Endodermal cell (in vitro differentiated cells): ENCODE measurements at regions not wholly inside any gene's neighbourhood (a gene's known extent, or its start where the extent isn't known, plus 50 kb on each side); places are given as distances from the start of the nearest gene placed in this dataset.

Experiments
- DNase-seq: peaks from one replicate; pipeline ENCODE4 v3.0.0-alpha.2; 2017
- H3K27ac ChIP-seq: 2 replicates; pipeline ENCODE4 v1.5.1; 2013; ENCODE audit warnings: mild to moderate bottlenecking, low read depth, low read length, moderate library complexity
- H3K27me3 ChIP-seq: 2 replicates; pipeline ENCODE4 v1.6.1; 2013; ENCODE audit warnings: mild to moderate bottlenecking, low read length, moderate library complexity; ENCODE audit not compliant: insufficient read depth, control insufficient read depth, poor library complexity, severe bottlenecking
- H3K36me3 ChIP-seq: 2 replicates; pipeline ENCODE4 v1.7.0; 2013; ENCODE audit warnings: mild to moderate bottlenecking, low read length, moderate library complexity; ENCODE audit not compliant: control insufficient read depth, insufficient read depth
- H3K4me1 ChIP-seq: one replicate; pipeline ENCODE4 v1.7.0; 2013; ENCODE audit warnings: low read length; ENCODE audit not compliant: control insufficient read depth, insufficient read depth
- H3K4me3 ChIP-seq: 2 replicates; pipeline ENCODE4 v1.5.1; 2013; ENCODE audit warnings: mild to moderate bottlenecking, low read length, moderate library complexity
- H3K9ac ChIP-seq: 2 replicates; pipeline ENCODE4 v1.6.1; 2013; ENCODE audit warnings: mild to moderate bottlenecking, low read length, moderate library complexity; ENCODE audit not compliant: poor library complexity, severe bottlenecking; ENCODE audit errors: extremely low read depth
- H3K9me3 ChIP-seq: 2 replicates; pipeline ENCODE4 v1.6.1; 2013; ENCODE audit warnings: mild to moderate bottlenecking, low read length, moderate library complexity; ENCODE audit not compliant: control insufficient read depth
- H3K27ac Mint-ChIP-seq: 2 replicates; pipeline ENCODE4 v1.8.0; 2020; ENCODE audit warnings: mixed read lengths
- H3K27me3 Mint-ChIP-seq: 2 replicates; pipeline ENCODE4 v1.8.0; 2021; ENCODE audit warnings: mild to moderate bottlenecking, mixed read lengths; ENCODE audit not compliant: insufficient read depth
- H3K36me3 Mint-ChIP-seq: 2 replicates; pipeline ENCODE4 v1.8.0; 2020; ENCODE audit warnings: low read depth, mixed read lengths
- H3K4me1 Mint-ChIP-seq: 2 replicates; pipeline ENCODE4 v1.8.0; 2020; ENCODE audit warnings: mixed read lengths
- H3K4me3 Mint-ChIP-seq: 2 replicates; pipeline ENCODE4 v1.8.0; 2020; ENCODE audit warnings: mild to moderate bottlenecking, moderate library complexity, mixed read lengths
- H3K9me3 Mint-ChIP-seq: 2 replicates; pipeline ENCODE4 v1.8.0; 2020; ENCODE audit warnings: mild to moderate bottlenecking, mixed read lengths
- WGBS, 2 experiments: methylation state at CpG; one replicate each; pipeline versions ENCODE4 v1.1.5 to v1.1.7; 2013; ENCODE audit warnings: missing lambda C conversion rate in 2 of 2, mixed read lengths in 1 of 2; ENCODE audit not compliant: insufficient coverage in 1 of 2, insufficient read length in 1 of 2; 5-methylcytosine and 5-hydroxymethylcytosine counted together
- TF ChIP-seq, protein P1 (sequence below): fragments of 200-600 bp; sonication (generic); conservative IDR thresholded peaks from 2 replicates; pipeline ENCODE4 v1.5.0; 2021; ENCODE audit warnings: antibody characterized with exemption, mild to moderate bottlenecking

DNA sequence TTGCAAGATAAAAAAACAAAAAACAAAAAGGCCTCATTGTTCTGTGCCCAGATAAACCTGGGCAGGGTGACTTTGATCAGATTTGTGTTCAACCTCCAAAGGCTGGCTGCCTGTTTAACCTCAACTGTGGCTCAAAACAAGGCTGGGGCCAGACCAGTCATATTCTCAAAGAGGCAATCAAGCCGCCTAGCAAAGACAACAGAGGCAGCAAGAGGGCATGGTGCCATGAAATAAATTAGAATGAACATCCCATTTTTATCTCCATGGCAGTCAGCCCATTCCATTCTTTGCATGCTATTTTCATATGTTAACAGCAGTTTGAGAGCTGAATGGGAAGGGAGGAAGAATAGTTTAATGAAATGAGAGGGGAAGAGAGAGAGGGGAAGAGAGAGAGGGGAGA, 1150.3 kb downstream of the TYW1 start:
- Histone ChIP-seq H3K36me3 (no peaks in the 10 kb centered on the region), H3K27ac (no peak overlapping the region)
- no peak overlapping the region for H3K27ac Mint-ChIP-seq

DNA sequence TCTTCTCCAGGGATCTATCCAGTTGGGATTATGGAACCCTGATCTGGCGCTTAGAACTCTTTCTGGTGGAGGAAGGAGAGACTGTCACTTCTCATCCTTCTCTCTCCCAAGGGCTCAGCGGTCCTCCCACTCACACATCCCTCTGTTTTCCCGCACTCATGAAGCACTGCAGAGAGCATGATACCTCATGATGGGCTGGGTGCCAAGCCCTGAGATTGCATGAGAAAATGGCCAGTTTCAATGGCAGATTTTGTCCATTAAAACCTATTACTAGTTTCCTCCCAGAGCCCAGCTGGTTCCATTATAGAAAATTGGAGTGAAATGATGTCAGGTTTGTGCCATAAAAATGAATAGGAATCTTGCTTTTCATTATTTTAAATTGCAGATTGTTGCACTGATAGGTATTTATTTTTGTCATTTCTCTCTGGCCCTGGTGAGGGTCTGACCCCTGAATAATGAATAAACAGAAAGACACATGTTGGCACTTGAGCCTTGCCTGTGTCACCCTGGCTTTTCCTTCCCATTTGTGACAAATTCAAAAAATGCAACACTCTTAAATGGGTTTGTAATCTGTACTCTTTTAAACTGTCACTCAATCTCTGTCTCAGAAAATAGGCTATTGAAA, 1151.1 kb downstream of the TYW1 start:
- Histone ChIP-seq H3K27ac (no peak overlapping the region), H3K36me3 (no peaks in the 10 kb centered on the region), H3K9me3 (peaks cover 13% of the 10 kb centered on the region), H3K4me3 (no peak overlapping the region), H3K27me3 (no peaks in the 10 kb centered on the region), H3K9ac (no peak overlapping the region), H3K4me1 (no peaks in the 10 kb centered on the region)
- Mint-ChIP-seq H3K4me3 (no peak overlapping the region), H3K27ac (no peak overlapping the region), H3K4me1 (no peaks in the 10 kb centered on the region), H3K27me3 (peaks cover 1% of the 10 kb centered on the region), H3K9me3 (peaks cover 18% of the 10 kb centered on the region), H3K36me3 (no peaks in the 10 kb centered on the region)
- DNase-seq: no peak
- WGBS, 2 experiments: 75% methylated on average over 3 of the region's 3 CpGs; no CpG with 5 or more reads in 1 of the 2 experiments
- TF ChIP-seq, protein P1, sequence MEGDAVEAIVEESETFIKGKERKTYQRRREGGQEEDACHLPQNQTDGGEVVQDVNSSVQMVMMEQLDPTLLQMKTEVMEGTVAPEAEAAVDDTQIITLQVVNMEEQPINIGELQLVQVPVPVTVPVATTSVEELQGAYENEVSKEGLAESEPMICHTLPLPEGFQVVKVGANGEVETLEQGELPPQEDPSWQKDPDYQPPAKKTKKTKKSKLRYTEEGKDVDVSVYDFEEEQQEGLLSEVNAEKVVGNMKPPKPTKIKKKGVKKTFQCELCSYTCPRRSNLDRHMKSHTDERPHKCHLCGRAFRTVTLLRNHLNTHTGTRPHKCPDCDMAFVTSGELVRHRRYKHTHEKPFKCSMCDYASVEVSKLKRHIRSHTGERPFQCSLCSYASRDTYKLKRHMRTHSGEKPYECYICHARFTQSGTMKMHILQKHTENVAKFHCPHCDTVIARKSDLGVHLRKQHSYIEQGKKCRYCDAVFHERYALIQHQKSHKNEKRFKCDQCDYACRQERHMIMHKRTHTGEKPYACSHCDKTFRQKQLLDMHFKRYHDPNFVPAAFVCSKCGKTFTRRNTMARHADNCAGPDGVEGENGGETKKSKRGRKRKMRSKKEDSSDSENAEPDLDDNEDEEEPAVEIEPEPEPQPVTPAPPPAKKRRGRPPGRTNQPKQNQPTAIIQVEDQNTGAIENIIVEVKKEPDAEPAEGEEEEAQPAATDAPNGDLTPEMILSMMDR: no peak

More for the DNA sequence above, 1150.3 kb downstream of the TYW1 start:
- H3K27me3 Mint-ChIP-seq: peaks cover 1% of the 10 kb centered on the region
- DNase-seq: no peak
- Histone ChIP-seq H3K9ac (no peak overlapping the region), H3K4me1 (no peaks in the 10 kb centered on the region), H3K9me3 (peaks cover 19% of the 10 kb centered on the region), H3K27me3 (no peaks in the 10 kb centered on the region), H3K4me3 (no peak overlapping the region)
- H3K4me3 Mint-ChIP-seq: no peak overlapping the region
- TF ChIP-seq, protein P1: no peak
- no peaks in the 10 kb centered on the region for H3K4me1 Mint-ChIP-seq
- H3K36me3 Mint-ChIP-seq: no peaks in the 10 kb centered on the region
- WGBS, 2 experiments: 89% methylated on average over 1 of the region's 1 CpG; no CpG with 5 or more reads in 1 of the 2 experiments
- H3K9me3 Mint-ChIP-seq: peaks cover 24% of the 10 kb centered on the region

DNA sequence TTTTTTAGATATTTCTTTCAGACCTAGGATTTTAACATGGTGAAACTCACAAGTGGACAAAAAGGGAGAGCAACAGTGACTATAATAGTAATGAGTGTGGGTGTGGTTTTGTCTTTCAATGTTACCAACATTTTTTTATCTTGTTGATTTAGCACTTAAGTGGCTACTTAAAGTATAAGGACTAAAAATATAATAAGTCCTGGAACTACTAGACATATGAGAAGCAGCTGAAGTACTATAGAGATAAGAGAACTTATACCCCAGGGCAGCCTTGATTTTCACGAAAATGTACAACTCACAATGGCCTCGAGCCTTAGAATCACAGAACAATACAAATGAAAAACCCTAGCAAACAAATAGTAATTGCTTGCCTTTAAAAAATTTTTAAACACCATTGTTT, 1151.8 kb downstream of the TYW1 start:
- no peak overlapping the region for H3K9ac ChIP-seq
- no peak overlapping the region for H3K4me3 Mint-ChIP-seq
- no peaks in the 10 kb centered on the region for H3K36me3 ChIP-seq
- H3K9me3 Mint-ChIP-seq: peaks cover 12% of the 10 kb centered on the region
- peaks cover 1% of the 10 kb centered on the region for H3K27me3 Mint-ChIP-seq
- TF ChIP-seq, protein P1: no peak
- H3K27ac ChIP-seq: no peak overlapping the region
- no peaks in the 10 kb centered on the region for H3K4me1 Mint-ChIP-seq
- WGBS, 2 experiments: 86 to 100% methylated on average over 1 to 2 of the region's 2 CpGs
- H3K36me3 Mint-ChIP-seq: no peaks in the 10 kb centered on the region
- no peaks in the 10 kb centered on the region for H3K27me3 ChIP-seq
- H3K27ac Mint-ChIP-seq: no peak overlapping the region
- H3K4me1 ChIP-seq: no peaks in the 10 kb centered on the region
- DNase-seq: no peak
- H3K4me3 ChIP-seq: no peak overlapping the region
- peaks cover 6% of the 10 kb centered on the region for H3K9me3 ChIP-seq
